Heart right ventricle (tissue), 16 donors: ENCODE measurements at regions not wholly inside any gene's neighbourhood (a gene's known extent, or its start where the extent isn't known, plus 50 kb on each side); places are given as distances from the start of the nearest gene placed in this dataset.

Experiments
- ATAC-seq, 8 donors: fragments of 200-7000 bp; cut with Tn5 transposase; one replicate each; pipeline ENCODE4 v1.9.1; 2020; ENCODE audit warnings: mild to moderate bottlenecking in 8 of 8, moderate library complexity in 8 of 8, moderate number of reproducible peaks in 1 of 8
- DNase-seq, 2 donors: peaks; one replicate each; pipeline ENCODE4 v3.0.0-alpha.2; 2020
- H3K27ac ChIP-seq, 10 donors: fragments of 200-600 bp; sonication (generic) in 2 of 10; one replicate each; pipeline versions ENCODE4 v1.5.0 to v1.8.0; 2020 to 2022; ENCODE audit warnings: mild to moderate bottlenecking in 3 of 10
- H3K27me3 ChIP-seq, 7 donors: fragments of 200-600 bp; one replicate each; pipeline ENCODE4 v1.8.0; 2021 to 2022; ENCODE audit warnings: mild to moderate bottlenecking in 2 of 7
- H3K36me3 ChIP-seq, 9 donors: fragments of 200-600 bp; sonication (generic) in 1 of 9; one replicate each; pipeline versions ENCODE4 v1.5.0 to v1.8.0; 2020 to 2022; ENCODE audit warnings: mild to moderate bottlenecking in 2 of 9
- H3K4me1 ChIP-seq, 9 donors: fragments of 200-600 bp; sonication (generic) in 1 of 9; one replicate each; pipeline versions ENCODE4 v1.5.0 to v1.8.0; 2020 to 2022; ENCODE audit warnings: mild to moderate bottlenecking in 4 of 9
- H3K4me3 ChIP-seq, 10 donors: fragments of 200-600 bp; sonication (generic) in 2 of 10; one replicate each; pipeline versions ENCODE4 v1.5.0 to v1.8.0; 2020 to 2022; ENCODE audit warnings: mild to moderate bottlenecking in 7 of 10, moderate library complexity in 2 of 10
- H3K9me3 ChIP-seq, 11 donors: fragments of 200-600 bp in 10 of 11; sonication (generic) in 2 of 11; one replicate each; pipeline versions ENCODE4 v1.5.0 to v1.8.0; 2013 to 2022; ENCODE audit warnings: mild to moderate bottlenecking in 2 of 11, control low read depth in 1 of 11, moderate library complexity in 1 of 11
- WGBS, 2 donors: extraction: QIAGEN DNeasy Blood & Tissue Kit; methylation state at CpG; one replicate each; pipeline ENCODE4 v1.1.7; 2013; ENCODE audit warnings: inconsistent platforms in 1 of 2; 5-methylcytosine and 5-hydroxymethylcytosine counted together
- intact Hi-C, 10 donors: fragments of 100-400 bp; cut with DNase I; formaldehyde crosslinking; loops; one replicate each; pipeline versions ENCODE4 v1.11.1 to v1.14.2; 2022
- TF ChIP-seq, protein P1 (sequence below), 9 donors: fragments of 200-600 bp; sonication (generic) in 2 of 9; IDR thresholded peaks; one replicate each; pipeline versions ENCODE4 v1.5.0 to v1.8.0; 2021 to 2022; ENCODE audit warnings: antibody characterized with exemption in 9 of 9, mild to moderate bottlenecking in 5 of 9, moderate library complexity in 1 of 9
- donor health status: Arrhythmogenic right ventricular cardiomyopathy.
- donor health status: ischemic (EF 13 %, LVEDD 7.1; RV severe dilation, severe dysfunction).
- donor health status: healthy with polysubstance abuse.
- donor health status: DM: no; HTN: yes; CAD: no.
- donor health status: DM: no; HTN: no; CAD: no.
- donor health status: ischemic (EF 25% LVEDD 6.9; RV normal size, moderate dysfunction).
- donor health status: ischemic (EF 25% LVEDD 5.7; RV mildly dilated, moderate dysfunction).
- donor health status: healthy.
- donor health status: DM: yes; HTN: yes; CAD: no.
- donor health status: Ischemic cardiomyopathy.
- donor health status: ischemic (EF 35%, LVEDD 5.7; RV mildly dilated, moderate dysfunction).
- donor health status: nonischemic (EF 11% LVEDD 7.7; RV severe dilation, severe dysfunction).
- donor health status: DM: yes; HTN: yes; CAD: no.
- donor health status: PGD.
- donor health status: ischemic (EF 29% LVEDD 5.4; RV normal size, mild dysfunction).
- donor health status: nonischemic (EF 23%, LVEDD 6.1; RV moderate dilation, normal function).

GRCh38 chr6:134631398-134631924 lies 313.5 kb upstream of the SGK1 start:
- WGBS, 2 donors = 86 to 88% methylated on average over 1 of the region's 1 CpG
- ATAC-seq (no peak), DNase-seq (no peak)
- peaks cover 0 to 33% (median 0%) of the 10 kb centered on the region in 9 donors for H3K4me1 ChIP-seq
- no peak overlapping the region for H3K4me3 ChIP-seq
- no peaks in the 10 kb centered on the region for H3K27me3 ChIP-seq
- intact Hi-C loops = loop anchor here in 2 of 10 donors (10.0 kb wide), 2 partner anchors 87 to 287 kb away; no protein-coding TSS in a partner anchor
- TF ChIP-seq, protein P1, sequence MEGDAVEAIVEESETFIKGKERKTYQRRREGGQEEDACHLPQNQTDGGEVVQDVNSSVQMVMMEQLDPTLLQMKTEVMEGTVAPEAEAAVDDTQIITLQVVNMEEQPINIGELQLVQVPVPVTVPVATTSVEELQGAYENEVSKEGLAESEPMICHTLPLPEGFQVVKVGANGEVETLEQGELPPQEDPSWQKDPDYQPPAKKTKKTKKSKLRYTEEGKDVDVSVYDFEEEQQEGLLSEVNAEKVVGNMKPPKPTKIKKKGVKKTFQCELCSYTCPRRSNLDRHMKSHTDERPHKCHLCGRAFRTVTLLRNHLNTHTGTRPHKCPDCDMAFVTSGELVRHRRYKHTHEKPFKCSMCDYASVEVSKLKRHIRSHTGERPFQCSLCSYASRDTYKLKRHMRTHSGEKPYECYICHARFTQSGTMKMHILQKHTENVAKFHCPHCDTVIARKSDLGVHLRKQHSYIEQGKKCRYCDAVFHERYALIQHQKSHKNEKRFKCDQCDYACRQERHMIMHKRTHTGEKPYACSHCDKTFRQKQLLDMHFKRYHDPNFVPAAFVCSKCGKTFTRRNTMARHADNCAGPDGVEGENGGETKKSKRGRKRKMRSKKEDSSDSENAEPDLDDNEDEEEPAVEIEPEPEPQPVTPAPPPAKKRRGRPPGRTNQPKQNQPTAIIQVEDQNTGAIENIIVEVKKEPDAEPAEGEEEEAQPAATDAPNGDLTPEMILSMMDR (IDR thresholded peaks at IDR 0.05) = no peak
- peak overlapping the region in 1 of 10 donors; percentile 23 for H3K27ac ChIP-seq
- no peaks in the 10 kb centered on the region for H3K36me3 ChIP-seq
- H3K9me3 ChIP-seq = no peaks in the 10 kb centered on the region

DNA sequence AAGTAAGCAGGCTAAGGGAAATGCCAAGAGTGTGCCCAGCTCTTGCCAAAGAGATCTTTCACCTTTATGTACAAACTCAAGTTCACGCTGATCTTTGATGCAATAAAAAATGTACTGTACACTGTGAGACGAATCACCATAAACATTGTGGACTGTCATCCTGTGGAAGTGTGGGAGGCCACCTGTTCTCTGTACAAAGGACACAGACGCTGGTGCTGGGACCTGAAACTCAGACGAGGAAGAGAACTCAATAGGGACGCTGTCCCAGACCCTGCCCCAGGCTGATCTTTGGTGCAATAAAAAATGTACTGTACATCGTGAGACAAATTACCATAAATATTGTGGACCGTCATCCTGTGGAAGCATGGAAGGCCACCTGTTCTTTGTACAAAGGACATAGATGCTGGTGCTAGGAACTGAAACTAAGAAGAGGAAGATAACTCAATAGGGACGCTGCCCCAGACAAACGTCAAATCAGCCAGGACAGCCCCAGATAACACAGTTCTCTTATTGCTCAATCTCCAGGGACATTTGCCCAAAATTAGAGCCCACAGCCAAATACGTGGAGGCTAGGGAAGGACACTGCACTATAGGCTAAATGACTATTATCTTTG lies 312.7 kb upstream of the SGK1 start:
- no peaks in the 10 kb centered on the region for H3K36me3 ChIP-seq
- H3K27me3 ChIP-seq = no peaks in the 10 kb centered on the region
- no peaks in the 10 kb centered on the region for H3K9me3 ChIP-seq
- peaks cover 0 to 25% (median 0%) of the 10 kb centered on the region in 9 donors for H3K4me1 ChIP-seq
- DNase-seq (no peak), ATAC-seq (peak in 5 of 8 donors; percentile 39 to 83 (median 55))
- 68 to 72% methylated on average over 10 of the region's 10 CpGs for WGBS, 2 donors
- H3K4me3 ChIP-seq = no peak overlapping the region
- H3K27ac ChIP-seq = peak overlapping the region in 1 of 10 donors; percentile 23
- TF ChIP-seq, protein P1 (IDR thresholded peaks at IDR 0.05) = no peak
- intact Hi-C loops = loop anchor here in 2 of 10 donors (10.0 kb wide), 2 partner anchors 86 to 286 kb away; no protein-coding TSS in a partner anchor

GRCh38 chr6:134628154-134628553 lies 310.2 kb upstream of the SGK1 start:
- Histone ChIP-seq H3K9me3 (no peaks in the 10 kb centered on the region), H3K27ac (no peak overlapping the region), H3K4me3 (no peak overlapping the region), H3K4me1 (peaks cover 0 to 19% (median 0%) of the 10 kb centered on the region in 9 donors), H3K36me3 (no peaks in the 10 kb centered on the region), H3K27me3 (no peaks in the 10 kb centered on the region)
- intact Hi-C loops = loop anchor here in 1 of 10 donors (10.0 kb wide), 1 partner anchor 103 kb away; no protein-coding TSS in a partner anchor
- TF ChIP-seq, protein P1 (IDR thresholded peaks at IDR 0.05) = no peak
- ATAC-seq (no peak), DNase-seq (no peak)
- WGBS, 2 donors = 97 to 98% methylated on average over 2 of the region's 2 CpGs

DNA sequence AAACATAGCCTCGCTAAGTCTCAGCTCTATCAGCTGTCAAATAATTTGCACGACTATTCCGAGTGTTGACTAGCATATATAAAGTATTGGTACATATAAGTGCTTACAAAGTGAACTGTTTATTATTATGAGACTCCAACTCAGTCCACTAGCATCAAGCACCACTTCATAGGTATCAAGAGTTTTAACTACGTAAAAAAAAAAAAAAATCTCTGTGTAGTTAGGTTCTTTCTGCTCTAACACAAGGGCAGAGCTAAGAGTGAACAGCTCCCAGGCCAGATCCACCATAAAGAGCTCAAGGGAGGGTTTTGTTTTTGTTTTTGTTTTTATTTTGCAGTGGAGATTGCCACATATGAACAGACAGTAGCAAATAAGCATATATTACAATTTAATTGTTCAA lies 309.8 kb upstream of the SGK1 start:
- Histone ChIP-seq H3K27me3 (no peaks in the 10 kb centered on the region), H3K9me3 (no peaks in the 10 kb centered on the region), H3K36me3 (no peaks in the 10 kb centered on the region), H3K27ac (no peak overlapping the region), H3K4me1 (peaks cover 0 to 18% (median 0%) of the 10 kb centered on the region in 9 donors), H3K4me3 (no peak overlapping the region)
- DNase-seq = no peak
- TF ChIP-seq, protein P1 (IDR thresholded peaks at IDR 0.05) = no peak
- intact Hi-C loops = loop anchor here in 1 of 10 donors (10.0 kb wide), 1 partner anchor 103 kb away; no protein-coding TSS in a partner anchor
- ATAC-seq = no peak
- WGBS, 2 donors = 79 to 91% methylated on average over 4 of the region's 4 CpGs
